H1 (cell line): ENCODE measurements at regions not wholly inside any gene's neighbourhood (a gene's known extent, or its start where the extent isn't known, plus 50 kb on each side); places are given as distances from the start of the nearest gene placed in this dataset.
A peak's percentile ranks its signal among the peaks of the same experiment; 100 is the strongest.

Experiments
- ATF3 ChIP-seq: IDR thresholded peaks from 2 replicates; pipeline ENCODE4 v1.6.1; 2011; ENCODE audit warnings: low read depth, mild to moderate bottlenecking, low read length; ENCODE audit not compliant: insufficient read depth
- GTF2F1 ChIP-seq: IDR thresholded peaks from 2 replicates; pipeline ENCODE4 v1.6.1; 2012; ENCODE audit warnings: low read depth, low read length, improper control_type of control experiment, borderline replicate concordance
- MAX ChIP-seq: IDR thresholded peaks from 2 replicates; pipeline ENCODE4 v1.6.1; 2012; ENCODE audit warnings: inconsistent platforms

GRCh38 chr11:70699294-70700221, 301.2 kb downstream of the CTTN start (continued):
- TF ChIP-seq MAX (0 out of 2 replicates have a peak, but pooled peaks have one; percentile 33), ATF3 (peak; percentile 78; the same call in 1 of the 2 replicates), GTF2F1 (no peak)
